HEK293 (cell line): ENCODE measurements at regions not wholly inside any gene's neighbourhood (a gene's known extent, or its start where the extent isn't known, plus 50 kb on each side); places are given as distances from the start of the nearest gene placed in this dataset.

ENCODE experiments used
- CTCF ChIA-PET: fragments of 350-600 bp; formaldehyde crosslinking; extraction: SDS; loops from one replicate; lab custom pipeline; 2021; ENCODE audit warnings: antibody characterized with exemption; lab: Yijun Ruan, JAX
- POLR2A ChIA-PET: fragments of 300-600 bp; formaldehyde crosslinking; extraction: SDS; loops from one replicate; lab custom pipeline; 2020; ENCODE audit warnings: antibody characterized with exemption, inconsistent platforms; lab: Yijun Ruan, JAX
- H3K27ac ChIP-seq: fragments of 200-500 bp; sonication (Bioruptor generic); 2 replicates; pipeline ENCODE4 v1.5.1; 2014; ENCODE audit warnings: low read depth, low read length, control low read depth, inconsistent platforms; ENCODE audit errors: extremely low read depth
- H3K36me3 ChIP-seq, 2 experiments: fragments of 200-500 bp in 1 of 2; sonication (Bioruptor generic) in 1 of 2; 1 replicate in 1 of 2; 2 replicates in 1 of 2; pipeline ENCODE4 v1.5.1; 2014 to 2017; ENCODE audit warnings: inconsistent platforms in 2 of 2, low read length in 2 of 2; ENCODE audit not compliant: control insufficient read depth in 2 of 2, insufficient read depth in 1 of 2
- H3K4me1 ChIP-seq: fragments of 200-500 bp; sonication (Bioruptor generic); 2 replicates; pipeline ENCODE4 v1.5.1; 2014; ENCODE audit warnings: mild to moderate bottlenecking, low read length, inconsistent platforms; ENCODE audit not compliant: control insufficient read depth, insufficient read depth
- H3K4me3 ChIP-seq: 2 replicates; pipeline ENCODE4 v1.5.1; 2011; ENCODE audit warnings: low read depth, mild to moderate bottlenecking, control low read depth, low read length, moderate library complexity
- H3K9me3 ChIP-seq: fragments of 200-500 bp; sonication (Bioruptor generic); 2 replicates; pipeline ENCODE4 v1.5.1; 2014; ENCODE audit warnings: low read depth, low read length, inconsistent platforms; ENCODE audit not compliant: control insufficient read depth, insufficient read depth
- GLI2 ChIP-seq: fragments of 450-650 bp; formaldehyde crosslinking; IDR thresholded peaks from 2 replicates; pipeline ENCODE4; 2017; ENCODE audit warnings: missing biosample characterization, missing genetic modification characterization, low read depth, borderline replicate concordance
- KLF10 ChIP-seq: fragments of 450-650 bp; IDR thresholded peaks from 2 replicates; pipeline ENCODE4 v1.5.1; 2018; ENCODE audit warnings: missing biosample characterization, mild to moderate bottlenecking, missing genetic modification characterization
- OSR2 ChIP-seq: fragments of 450-650 bp; formaldehyde crosslinking; IDR thresholded peaks from 2 replicates; pipeline ENCODE4 v1.5.1; 2016; ENCODE audit warnings: missing biosample characterization, missing genetic modification characterization
- ZBTB17 ChIP-seq: fragments of 450-650 bp; formaldehyde crosslinking; IDR thresholded peaks from 2 replicates; pipeline ENCODE4 v1.5.1; 2016; ENCODE audit warnings: missing biosample characterization, missing genetic modification characterization
- ZNF132 ChIP-seq: fragments of 450-650 bp; formaldehyde crosslinking; IDR thresholded peaks from 2 replicates; pipeline ENCODE4 v1.5.1; 2017; ENCODE audit warnings: missing biosample characterization, missing genetic modification characterization, borderline replicate concordance
- ZNF175 ChIP-seq: fragments of 450-650 bp; formaldehyde crosslinking; IDR thresholded peaks from 2 replicates; pipeline ENCODE4 v1.5.1; 2016; ENCODE audit warnings: missing biosample characterization, missing genetic modification characterization
- ZNF266 ChIP-seq: fragments of 450-650 bp; formaldehyde crosslinking; IDR thresholded peaks from 2 replicates; pipeline ENCODE4 v1.5.1; 2016; ENCODE audit warnings: missing biosample characterization, missing genetic modification characterization, low read depth
- ZNF274 ChIP-seq, 2 experiments: fragments of 200-500 bp in 1 of 2; fragments of 450-650 bp in 1 of 2; sonication (Bioruptor generic) in 1 of 2; formaldehyde crosslinking in 1 of 2; IDR thresholded peaks; 2 replicates each; pipeline versions ENCODE4 v1.5.1 to v1.6.1; 2014 to 2016; ENCODE audit warnings: borderline replicate concordance in 1 of 2, inconsistent platforms in 1 of 2, low read length in 1 of 2, missing biosample characterization in 1 of 2, missing genetic modification characterization in 1 of 2
- ZNF311 ChIP-seq: fragments of 450-650 bp; formaldehyde crosslinking; IDR thresholded peaks from 2 replicates; pipeline ENCODE4 v1.5.1; 2017; ENCODE audit warnings: missing biosample characterization, missing genetic modification characterization, borderline replicate concordance
- ZNF350 ChIP-seq: fragments of 450-650 bp; formaldehyde crosslinking; IDR thresholded peaks from 2 replicates; pipeline ENCODE4 v1.5.0; 2017; ENCODE audit warnings: missing biosample characterization, mild to moderate bottlenecking, missing genetic modification characterization
- ZNF366 ChIP-seq: fragments of 450-650 bp; formaldehyde crosslinking; conservative IDR thresholded peaks from 2 replicates; pipeline ENCODE4 v1.5.1; 2016; ENCODE audit warnings: missing biosample characterization, missing genetic modification characterization
- ZNF549 ChIP-seq: fragments of 450-650 bp; IDR thresholded peaks from 2 replicates; pipeline ENCODE4 v1.5.1; 2018; ENCODE audit warnings: missing biosample characterization, missing genetic modification characterization, mild to moderate bottlenecking, inconsistent platforms, moderate library complexity
- ZNF623 ChIP-seq: fragments of 450-650 bp; formaldehyde crosslinking; IDR thresholded peaks from 2 replicates; pipeline ENCODE4 v1.5.1; 2016; ENCODE audit warnings: missing biosample characterization, missing genetic modification characterization
- ZNF747 ChIP-seq: fragments of 450-650 bp; formaldehyde crosslinking; IDR thresholded peaks from 2 replicates; pipeline ENCODE4 v1.5.1; 2016; ENCODE audit warnings: missing biosample characterization, missing genetic modification characterization
- ZNF776 ChIP-seq: fragments of 450-650 bp; formaldehyde crosslinking; IDR thresholded peaks from 2 replicates; pipeline ENCODE4 v1.5.0; 2017; ENCODE audit warnings: missing biosample characterization, missing genetic modification characterization, borderline replicate concordance
- ZSCAN16 ChIP-seq: fragments of 450-650 bp; formaldehyde crosslinking; IDR thresholded peaks from 2 replicates; pipeline ENCODE4 v1.5.1; 2016; ENCODE audit warnings: missing biosample characterization, missing genetic modification characterization
- TF ChIP-seq, protein P1 (sequence below): fragments of 450-650 bp; formaldehyde crosslinking; IDR thresholded peaks from 2 replicates; pipeline ENCODE4 v1.5.1; 2016; ENCODE audit warnings: missing biosample characterization, missing genetic modification characterization, low read depth
- TF ChIP-seq, protein P2 (sequence below): fragments of 450-650 bp; formaldehyde crosslinking; IDR thresholded peaks from 2 replicates; pipeline ENCODE4; 2016; ENCODE audit warnings: missing biosample characterization, missing genetic modification characterization
- TF ChIP-seq, protein P3 (sequence below): fragments of 450-650 bp; formaldehyde crosslinking; IDR thresholded peaks from 2 replicates; pipeline ENCODE4 v1.5.1; 2016; ENCODE audit warnings: missing biosample characterization, missing genetic modification characterization
- TF ChIP-seq, protein P4 (sequence below): fragments of 450-650 bp; formaldehyde crosslinking; IDR thresholded peaks from 2 replicates; pipeline ENCODE4 v1.5.1; 2016; ENCODE audit warnings: missing biosample characterization, missing genetic modification characterization, borderline replicate concordance

DNA sequence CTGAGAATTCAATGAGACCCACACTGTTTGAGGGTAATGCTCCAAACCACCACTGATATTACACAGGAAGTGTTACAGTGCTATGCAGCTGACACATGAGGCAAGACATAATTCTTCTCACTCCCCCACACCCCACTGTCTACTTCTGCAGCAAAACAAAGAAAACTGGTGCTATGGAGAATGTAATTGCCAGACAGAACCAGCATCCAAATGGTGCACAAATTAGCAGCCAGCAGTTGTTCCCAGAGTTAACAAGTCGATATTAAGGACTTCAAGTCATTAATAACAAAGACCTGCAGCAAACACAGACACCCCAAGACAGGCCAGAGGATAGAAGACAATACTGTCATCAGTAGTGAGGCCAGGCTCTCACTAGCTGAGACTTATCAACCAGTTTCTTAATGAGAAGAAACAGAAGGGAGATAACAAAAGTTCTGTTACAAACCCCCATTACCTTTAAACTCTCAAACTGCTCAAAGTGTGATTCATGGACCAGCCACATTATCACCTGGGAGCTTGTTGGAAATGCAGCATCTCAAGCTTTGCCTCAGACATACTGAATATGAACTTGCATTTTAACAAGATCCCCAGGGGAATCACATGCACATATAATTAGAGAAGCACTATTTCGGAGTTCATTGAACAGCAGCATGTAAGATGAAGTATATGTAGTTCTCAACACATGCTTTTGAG lies 58.7 kb upstream of the FNDC3B start:
- TF ChIP-seq ZNF549 (tag by site-specific recombination): no peak
- no peak for TF ChIP-seq ZNF175 (tag by site-specific recombination)
- TF ChIP-seq OSR2 (tag by site-specific recombination): no peak
- no peak for TF ChIP-seq ZNF366 (tag by site-specific recombination)
- no peak for TF ChIP-seq KLF10 (tag by site-specific recombination)
- Histone ChIP-seq H3K4me1 (no peaks in the 10 kb centered on the region), H3K9me3 (no peaks in the 10 kb centered on the region), H3K36me3 (no peaks in the 10 kb centered on the region), H3K27ac (no peak overlapping the region), H3K4me3 (no peak overlapping the region)
- CTCF ChIA-PET: no interaction called here
- POLR2A ChIA-PET: interaction anchor here (0.6 kb wide), 1 partner anchor 171 kb away, joined by 3 read pairs; the partner anchor contains the start of gene PLD1

DNA sequence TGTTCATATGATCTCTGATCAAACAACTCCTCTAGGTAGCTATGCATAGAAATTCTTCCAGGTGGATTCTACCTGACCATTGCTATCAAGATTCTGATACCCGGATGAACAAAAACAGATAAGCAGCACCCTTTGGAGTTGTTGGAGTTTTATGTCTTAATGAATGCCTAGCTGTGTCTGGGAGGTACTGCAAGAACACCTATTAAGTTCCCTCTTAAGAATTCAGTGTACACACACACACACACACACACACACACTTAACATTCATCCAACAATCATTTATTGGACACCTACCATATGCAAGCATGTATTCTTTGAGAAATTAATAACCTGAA lies 58.1 kb upstream of the FNDC3B start:
- CTCF ChIA-PET: no interaction called here
- Histone ChIP-seq H3K9me3 (no peaks in the 10 kb centered on the region), H3K27ac (no peak overlapping the region), H3K4me1 (no peaks in the 10 kb centered on the region)
- TF ChIP-seq ZNF132 (tag by site-specific recombination) (no peak), GLI2 (no peak), ZNF747 (tag by site-specific recombination) (no peak), ZSCAN16 (tag by site-specific recombination) (no peak), ZNF274 (IDR thresholded peaks at IDR 0.05; ENCODE audit: low read length) (no peak), ZNF274 (tag by site-specific recombination; IDR thresholded peaks at IDR 0.05; ENCODE audit: borderline replicate concordance) (no peak), ZNF311 (tag by site-specific recombination) (no peak), ZNF266 (tag by site-specific recombination) (no peak), ZNF776 (tag by site-specific recombination) (no peak), ZNF623 (tag by site-specific recombination) (no peak), ZNF350 (tag by site-specific recombination) (no peak), ZBTB17 (tag by site-specific recombination) (no peak)
- TF ChIP-seq, protein P1, sequence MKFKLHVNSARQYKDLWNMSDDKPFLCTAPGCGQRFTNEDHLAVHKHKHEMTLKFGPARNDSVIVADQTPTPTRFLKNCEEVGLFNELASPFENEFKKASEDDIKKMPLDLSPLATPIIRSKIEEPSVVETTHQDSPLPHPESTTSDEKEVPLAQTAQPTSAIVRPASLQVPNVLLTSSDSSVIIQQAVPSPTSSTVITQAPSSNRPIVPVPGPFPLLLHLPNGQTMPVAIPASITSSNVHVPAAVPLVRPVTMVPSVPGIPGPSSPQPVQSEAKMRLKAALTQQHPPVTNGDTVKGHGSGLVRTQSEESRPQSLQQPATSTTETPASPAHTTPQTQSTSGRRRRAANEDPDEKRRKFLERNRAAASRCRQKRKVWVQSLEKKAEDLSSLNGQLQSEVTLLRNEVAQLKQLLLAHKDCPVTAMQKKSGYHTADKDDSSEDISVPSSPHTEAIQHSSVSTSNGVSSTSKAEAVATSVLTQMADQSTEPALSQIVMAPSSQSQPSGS (tag by site-specific recombination): no peak
- TF ChIP-seq, protein P2, sequence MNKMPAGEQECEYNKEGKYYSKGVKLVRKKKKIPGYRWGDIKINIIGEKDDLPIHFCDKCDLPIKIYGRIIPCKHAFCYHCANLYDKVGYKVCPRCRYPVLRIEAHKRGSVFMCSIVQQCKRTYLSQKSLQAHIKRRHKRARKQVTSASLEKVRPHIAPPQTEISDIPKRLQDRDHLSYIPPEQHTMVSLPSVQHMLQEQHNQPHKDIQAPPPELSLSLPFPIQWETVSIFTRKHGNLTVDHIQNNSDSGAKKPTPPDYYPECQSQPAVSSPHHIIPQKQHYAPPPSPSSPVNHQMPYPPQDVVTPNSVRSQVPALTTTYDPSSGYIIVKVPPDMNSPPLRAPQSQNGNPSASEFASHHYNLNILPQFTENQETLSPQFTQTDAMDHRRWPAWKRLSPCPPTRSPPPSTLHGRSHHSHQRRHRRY: no peak
- TF ChIP-seq, protein P3, sequence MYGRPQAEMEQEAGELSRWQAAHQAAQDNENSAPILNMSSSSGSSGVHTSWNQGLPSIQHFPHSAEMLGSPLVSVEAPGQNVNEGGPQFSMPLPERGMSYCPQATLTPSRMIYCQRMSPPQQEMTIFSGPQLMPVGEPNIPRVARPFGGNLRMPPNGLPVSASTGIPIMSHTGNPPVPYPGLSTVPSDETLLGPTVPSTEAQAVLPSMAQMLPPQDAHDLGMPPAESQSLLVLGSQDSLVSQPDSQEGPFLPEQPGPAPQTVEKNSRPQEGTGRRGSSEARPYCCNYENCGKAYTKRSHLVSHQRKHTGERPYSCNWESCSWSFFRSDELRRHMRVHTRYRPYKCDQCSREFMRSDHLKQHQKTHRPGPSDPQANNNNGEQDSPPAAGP (tag by site-specific recombination): no peak
- TF ChIP-seq, protein P4, sequence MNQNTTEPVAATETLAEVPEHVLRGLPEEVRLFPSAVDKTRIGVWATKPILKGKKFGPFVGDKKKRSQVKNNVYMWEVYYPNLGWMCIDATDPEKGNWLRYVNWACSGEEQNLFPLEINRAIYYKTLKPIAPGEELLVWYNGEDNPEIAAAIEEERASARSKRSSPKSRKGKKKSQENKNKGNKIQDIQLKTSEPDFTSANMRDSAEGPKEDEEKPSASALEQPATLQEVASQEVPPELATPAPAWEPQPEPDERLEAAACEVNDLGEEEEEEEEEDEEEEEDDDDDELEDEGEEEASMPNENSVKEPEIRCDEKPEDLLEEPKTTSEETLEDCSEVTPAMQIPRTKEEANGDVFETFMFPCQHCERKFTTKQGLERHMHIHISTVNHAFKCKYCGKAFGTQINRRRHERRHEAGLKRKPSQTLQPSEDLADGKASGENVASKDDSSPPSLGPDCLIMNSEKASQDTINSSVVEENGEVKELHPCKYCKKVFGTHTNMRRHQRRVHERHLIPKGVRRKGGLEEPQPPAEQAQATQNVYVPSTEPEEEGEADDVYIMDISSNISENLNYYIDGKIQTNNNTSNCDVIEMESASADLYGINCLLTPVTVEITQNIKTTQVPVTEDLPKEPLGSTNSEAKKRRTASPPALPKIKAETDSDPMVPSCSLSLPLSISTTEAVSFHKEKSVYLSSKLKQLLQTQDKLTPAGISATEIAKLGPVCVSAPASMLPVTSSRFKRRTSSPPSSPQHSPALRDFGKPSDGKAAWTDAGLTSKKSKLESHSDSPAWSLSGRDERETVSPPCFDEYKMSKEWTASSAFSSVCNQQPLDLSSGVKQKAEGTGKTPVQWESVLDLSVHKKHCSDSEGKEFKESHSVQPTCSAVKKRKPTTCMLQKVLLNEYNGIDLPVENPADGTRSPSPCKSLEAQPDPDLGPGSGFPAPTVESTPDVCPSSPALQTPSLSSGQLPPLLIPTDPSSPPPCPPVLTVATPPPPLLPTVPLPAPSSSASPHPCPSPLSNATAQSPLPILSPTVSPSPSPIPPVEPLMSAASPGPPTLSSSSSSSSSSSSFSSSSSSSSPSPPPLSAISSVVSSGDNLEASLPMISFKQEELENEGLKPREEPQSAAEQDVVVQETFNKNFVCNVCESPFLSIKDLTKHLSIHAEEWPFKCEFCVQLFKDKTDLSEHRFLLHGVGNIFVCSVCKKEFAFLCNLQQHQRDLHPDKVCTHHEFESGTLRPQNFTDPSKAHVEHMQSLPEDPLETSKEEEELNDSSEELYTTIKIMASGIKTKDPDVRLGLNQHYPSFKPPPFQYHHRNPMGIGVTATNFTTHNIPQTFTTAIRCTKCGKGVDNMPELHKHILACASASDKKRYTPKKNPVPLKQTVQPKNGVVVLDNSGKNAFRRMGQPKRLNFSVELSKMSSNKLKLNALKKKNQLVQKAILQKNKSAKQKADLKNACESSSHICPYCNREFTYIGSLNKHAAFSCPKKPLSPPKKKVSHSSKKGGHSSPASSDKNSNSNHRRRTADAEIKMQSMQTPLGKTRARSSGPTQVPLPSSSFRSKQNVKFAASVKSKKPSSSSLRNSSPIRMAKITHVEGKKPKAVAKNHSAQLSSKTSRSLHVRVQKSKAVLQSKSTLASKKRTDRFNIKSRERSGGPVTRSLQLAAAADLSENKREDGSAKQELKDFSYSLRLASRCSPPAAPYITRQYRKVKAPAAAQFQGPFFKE: no peak
- TF ChIP-seq, all 188 proteins: peak for 0
- H3K36me3 ChIP-seq: no peaks in the 10 kb centered on the region
- POLR2A ChIA-PET: no interaction called here
- H3K4me3 ChIP-seq: no peak overlapping the region
